ENCODE measurements at regions not wholly inside any gene's neighbourhood (a gene's known extent, or its start where the extent isn't known, plus 50 kb on each side); places are given as distances from the start of the nearest gene placed in this dataset.

DNA sequence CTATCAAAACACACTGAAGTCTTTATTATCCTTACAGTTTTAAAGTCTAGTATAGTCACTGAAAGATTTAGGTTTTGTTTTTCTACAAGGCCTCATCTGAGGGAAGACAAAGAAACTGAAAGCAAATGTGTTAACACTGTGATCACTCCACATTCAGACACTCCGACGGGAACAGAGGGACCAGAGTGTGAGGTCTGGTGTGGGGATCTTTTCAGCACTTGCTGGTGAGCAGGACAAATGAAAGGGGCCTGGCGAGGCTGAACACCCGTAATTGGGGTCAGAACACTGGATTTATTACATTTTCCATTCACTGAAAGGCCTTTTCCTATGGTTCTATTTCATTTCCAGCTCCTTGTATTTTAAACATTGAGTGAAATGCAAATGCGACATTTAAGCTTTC lies 910.5 kb downstream of the CDH11 start:
- TF ChIP-seq, protein P1, sequence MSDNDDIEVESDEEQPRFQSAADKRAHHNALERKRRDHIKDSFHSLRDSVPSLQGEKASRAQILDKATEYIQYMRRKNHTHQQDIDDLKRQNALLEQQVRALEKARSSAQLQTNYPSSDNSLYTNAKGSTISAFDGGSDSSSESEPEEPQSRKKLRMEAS (IDR thresholded peaks at IDR 0.05; ENCODE audit: low read depth, low read length), result no peak
- TF ChIP-seq CTCF (IDR thresholded peaks at IDR 0.05; ENCODE audit: low read depth, low read length) (no peak), POLR2A (IDR thresholded peaks at IDR 0.05; ENCODE audit: extremely low read depth, insufficient read length) (no peak), MYC (IDR thresholded peaks at IDR 0.05; ENCODE audit: low read depth, low read length) (no peak)
- no peak overlapping the region for H3K4me3 ChIP-seq (ENCODE audit: low read depth, low read length)
- DNase-seq (ENCODE audit: low read depth), result no peak

DNA sequence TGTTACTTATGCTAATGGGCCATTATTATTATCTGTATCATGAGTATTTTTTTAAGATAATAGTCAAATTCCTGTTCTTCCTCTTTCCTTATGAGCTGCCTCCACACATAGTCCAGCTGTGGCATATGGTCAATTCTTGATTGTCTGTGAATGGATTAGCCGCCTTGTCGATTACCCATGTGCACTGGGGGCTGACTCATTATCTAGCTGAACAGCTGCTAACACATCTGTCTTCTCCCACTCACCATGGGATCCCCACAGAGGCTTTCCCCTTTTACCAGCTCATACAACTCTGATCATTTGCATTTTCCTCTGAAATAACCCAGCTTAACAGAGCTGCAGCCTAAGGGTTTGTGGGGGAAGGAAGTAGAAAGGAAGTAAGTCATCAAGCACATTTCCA lies 915.0 kb downstream of the CDH11 start:
- no peak for TF ChIP-seq MYC (IDR thresholded peaks at IDR 0.05; ENCODE audit: low read depth, low read length)
- H3K4me3 ChIP-seq (ENCODE audit: low read depth, low read length), result no peak overlapping the region
- no peak for DNase-seq (ENCODE audit: low read depth)

DNA sequence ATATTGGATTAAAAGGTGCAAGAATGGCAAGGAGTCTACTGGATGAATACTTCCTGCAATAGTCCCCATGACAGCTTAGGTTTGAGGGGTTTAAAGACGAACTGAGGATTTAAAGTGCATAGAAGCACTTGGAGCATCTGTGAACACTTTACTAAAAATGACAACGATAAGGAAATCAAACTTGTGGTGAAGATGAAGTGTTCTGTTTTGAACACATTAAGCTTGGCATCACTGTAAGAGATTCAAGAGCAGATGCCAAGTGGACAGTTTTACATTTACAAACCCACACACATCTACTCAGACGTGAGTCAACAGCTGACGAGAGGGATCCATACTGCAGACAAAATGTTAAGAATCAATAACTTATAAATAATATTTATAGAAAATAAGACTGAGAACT lies 918.7 kb downstream of the CDH11 start:
- TF ChIP-seq MYC (IDR thresholded peaks at IDR 0.05; ENCODE audit: low read depth, low read length), result no peak
- TF ChIP-seq, protein P1 (IDR thresholded peaks at IDR 0.05; ENCODE audit: low read depth, low read length), result no peak
- TF ChIP-seq POLR2A (IDR thresholded peaks at IDR 0.05; ENCODE audit: extremely low read depth, insufficient read length), result no peak
- no peak overlapping the region for H3K4me3 ChIP-seq (ENCODE audit: low read depth, low read length)
- DNase-seq (ENCODE audit: low read depth), result no peak

DNA sequence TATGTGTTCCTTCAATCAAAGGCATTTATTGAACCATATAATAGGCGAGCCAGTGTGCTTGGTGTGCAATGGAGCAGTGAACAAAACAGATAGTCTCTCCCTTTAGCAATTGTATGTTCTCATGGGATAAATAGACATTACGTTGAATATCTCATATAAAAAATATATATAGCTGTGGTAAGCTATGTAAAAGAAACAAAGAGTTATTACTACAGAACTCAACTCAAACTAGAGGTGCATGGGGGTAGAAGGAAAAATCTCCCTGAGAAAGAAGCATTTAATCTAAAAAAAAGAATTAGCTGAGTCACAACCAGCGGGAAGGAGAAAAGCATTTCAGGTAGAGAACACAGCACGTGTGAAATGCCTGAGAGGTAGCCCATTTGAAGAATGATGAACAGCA lies 919.3 kb downstream of the CDH11 start:
- no peak for TF ChIP-seq CTCF (IDR thresholded peaks at IDR 0.05; ENCODE audit: low read depth, low read length)
- TF ChIP-seq, protein P1 (IDR thresholded peaks at IDR 0.05; ENCODE audit: low read depth, low read length), result no peak
- no peak for TF ChIP-seq MYC (IDR thresholded peaks at IDR 0.05; ENCODE audit: low read depth, low read length)
- TF ChIP-seq POLR2A (IDR thresholded peaks at IDR 0.05; ENCODE audit: extremely low read depth, insufficient read length), result no peak
- H3K4me3 ChIP-seq (ENCODE audit: low read depth, low read length), result no peak overlapping the region
- no peak for DNase-seq (ENCODE audit: low read depth)

- TF ChIP-seq CTCF (IDR thresholded peaks at IDR 0.05; ENCODE audit: low read depth, low read length) (no peak), POLR2A (IDR thresholded peaks at IDR 0.05; ENCODE audit: extremely low read depth, insufficient read length) (no peak), MYC (IDR thresholded peaks at IDR 0.05; ENCODE audit: low read depth, low read length) (no peak)
- TF ChIP-seq, protein P1 (IDR thresholded peaks at IDR 0.05; ENCODE audit: low read depth, low read length), result no peak
These were observed 925.4 kb downstream of the CDH11 start for GRCh38 chr16:64196444-64196843.

DNA sequence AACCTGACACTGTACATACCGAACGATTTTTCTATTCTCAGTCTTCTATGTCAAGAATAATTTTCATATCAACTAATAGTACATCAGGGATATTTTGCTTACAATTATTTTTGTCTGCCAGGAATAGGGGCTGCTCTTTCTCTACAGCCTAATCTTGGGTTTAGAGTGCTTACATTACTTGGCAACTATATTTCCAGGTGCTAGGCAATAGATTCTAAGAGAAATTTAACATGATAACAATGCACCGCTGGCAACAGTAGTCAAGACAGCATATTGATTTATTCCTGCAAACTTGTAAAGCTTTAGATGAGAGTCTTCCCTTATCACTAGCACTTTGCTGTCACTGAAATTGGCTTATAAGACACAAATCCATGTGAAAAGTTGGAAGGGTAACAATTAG lies 935.9 kb downstream of the CDH11 start:
- TF ChIP-seq POLR2A (IDR thresholded peaks at IDR 0.05; ENCODE audit: extremely low read depth, insufficient read length) (no peak), CTCF (IDR thresholded peaks at IDR 0.05; ENCODE audit: low read depth, low read length) (no peak), MYC (IDR thresholded peaks at IDR 0.05; ENCODE audit: low read depth, low read length) (no peak)
- TF ChIP-seq, protein P1 (IDR thresholded peaks at IDR 0.05; ENCODE audit: low read depth, low read length), result no peak
- DNase-seq (ENCODE audit: low read depth), result no peak
- no peak overlapping the region for H3K4me3 ChIP-seq (ENCODE audit: low read depth, low read length)

More at GRCh38 chr16:64196444-64196843, 925.4 kb downstream of the CDH11 start:
- H3K4me3 ChIP-seq (ENCODE audit: low read depth, low read length), result no peak overlapping the region
- no peak for DNase-seq (ENCODE audit: low read depth)

DNA sequence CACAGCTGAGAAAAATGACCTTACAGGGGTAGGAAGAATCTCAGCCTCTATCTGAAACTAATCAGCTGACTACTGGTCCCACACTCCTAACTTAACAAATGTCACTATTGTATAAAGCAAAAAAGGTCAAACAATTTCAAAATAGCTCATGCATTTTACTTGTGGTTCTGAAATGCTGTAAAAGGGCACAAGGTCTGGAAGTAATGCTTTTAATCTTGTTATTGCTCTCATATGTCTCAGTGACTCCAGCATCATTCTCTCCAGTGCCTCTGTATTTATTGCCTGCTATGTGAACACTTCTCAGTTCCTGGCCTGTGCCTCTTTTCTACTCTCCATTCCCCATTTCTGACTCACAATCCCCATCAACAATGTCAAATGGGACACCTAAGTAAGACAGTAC lies 937.7 kb downstream of the CDH11 start:
- H3K4me3 ChIP-seq (ENCODE audit: low read depth, low read length), result no peak overlapping the region
- TF ChIP-seq MYC (IDR thresholded peaks at IDR 0.05; ENCODE audit: low read depth, low read length), result no peak
- TF ChIP-seq POLR2A (IDR thresholded peaks at IDR 0.05; ENCODE audit: extremely low read depth, insufficient read length), result no peak
- TF ChIP-seq, protein P1 (IDR thresholded peaks at IDR 0.05; ENCODE audit: low read depth, low read length), result no peak
- no peak for TF ChIP-seq CTCF (IDR thresholded peaks at IDR 0.05; ENCODE audit: low read depth, low read length)
- DNase-seq (ENCODE audit: low read depth), result no peak
